Left renal cortex interstitium (tissue), 4 donors: ENCODE measurements at regions not wholly inside any gene's neighbourhood (a gene's known extent, or its start where the extent isn't known, plus 50 kb on each side); places are given as distances from the start of the nearest gene placed in this dataset.

Experiments used
- DNase-seq, 4 donors: peaks; one replicate each; pipeline ENCODE4 v3.0.0-alpha.2; 2013; ENCODE audit warnings: low read depth in 4 of 4, low spot score in 2 of 4, missing footprints in 1 of 4

DNA sequence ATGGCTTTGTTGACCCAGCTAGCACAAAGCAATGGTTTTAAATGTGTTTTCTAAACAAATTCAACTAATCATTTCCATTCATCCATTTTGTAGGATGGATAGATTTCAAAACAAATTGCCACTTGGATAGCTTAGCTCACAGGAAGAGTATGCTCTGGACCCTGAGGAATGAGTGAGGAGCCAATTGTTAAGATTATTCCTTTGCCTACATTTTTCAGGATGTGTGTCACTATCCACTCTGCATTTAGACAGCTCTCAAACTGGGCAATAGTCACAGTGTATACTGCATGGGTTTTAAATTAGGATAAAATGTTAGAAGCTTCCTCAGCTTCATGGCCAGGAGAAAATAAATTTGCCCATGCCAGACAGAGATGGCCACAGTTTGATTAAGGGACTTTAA, 605.6 kb upstream of the TEX47 start:
- DNase-seq: no peak

GRCh38 chr7:89401690-89402089, 606.2 kb upstream of the TEX47 start:
- DNase-seq: no peak

DNA sequence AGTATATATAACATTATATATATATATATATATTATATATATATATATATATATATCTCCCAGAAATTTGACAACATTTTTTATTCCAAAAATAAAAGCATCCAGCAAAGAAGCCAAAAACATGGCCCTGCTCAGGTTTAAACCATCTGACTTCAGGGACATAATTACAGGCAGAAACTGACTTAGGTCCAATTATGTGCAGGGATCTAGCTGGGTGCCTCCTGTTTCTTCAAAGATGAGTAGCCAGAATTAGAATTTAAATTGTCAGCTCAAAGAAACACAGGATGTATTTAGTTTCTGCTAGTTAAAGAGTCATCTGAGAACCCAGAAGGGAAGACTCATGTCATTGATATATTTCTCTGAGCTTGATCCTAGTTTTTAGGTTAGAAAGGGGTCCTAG, 656.4 kb upstream of the TEX47 start:
- no peak for DNase-seq

DNA sequence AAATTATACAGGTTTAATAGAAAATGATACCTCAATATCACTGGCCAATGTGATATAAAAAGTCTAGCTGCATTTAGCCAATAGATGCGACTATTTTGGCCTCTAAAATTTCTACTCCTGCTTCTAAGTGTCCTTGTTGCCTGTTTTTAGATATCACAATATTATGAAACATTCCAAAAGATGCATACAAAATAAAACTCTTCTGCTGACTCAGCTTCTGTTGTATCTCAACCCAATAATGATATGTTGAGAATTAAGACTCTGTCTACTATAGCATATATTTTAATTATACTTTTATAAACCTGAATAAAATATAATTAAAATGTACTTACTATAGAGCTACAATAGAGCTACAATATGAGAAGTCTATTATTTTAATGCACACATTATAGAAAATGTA, 661.0 kb upstream of the TEX47 start:
- no peak for DNase-seq

GRCh38 chr7:89458114-89458513, 662.6 kb upstream of the TEX47 start:
- no peak for DNase-seq

- DNase-seq: no peak
Observed at GRCh38 chr7:89474456-89474855, 678.9 kb upstream of the TEX47 start.

DNA sequence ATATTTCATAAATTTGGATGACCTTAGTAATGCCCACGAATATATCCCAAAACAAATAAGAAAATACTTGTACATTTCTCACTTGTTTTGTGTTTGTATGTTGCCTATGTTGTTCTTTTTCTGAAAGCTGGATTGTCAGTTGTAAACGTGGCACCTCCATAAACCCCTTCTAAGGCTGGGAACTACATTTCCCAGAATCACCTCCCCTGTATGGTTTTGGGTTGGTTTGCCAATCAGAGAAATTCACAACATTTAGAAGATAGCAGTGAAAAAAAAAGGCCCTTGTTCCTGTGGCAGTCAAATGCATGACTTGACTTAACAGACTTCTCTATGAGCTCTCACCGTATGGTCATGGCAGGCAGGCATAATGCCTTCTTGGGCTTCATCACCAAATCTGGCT, 676.3 kb upstream of the STEAP1 start:
- no peak for DNase-seq

DNA sequence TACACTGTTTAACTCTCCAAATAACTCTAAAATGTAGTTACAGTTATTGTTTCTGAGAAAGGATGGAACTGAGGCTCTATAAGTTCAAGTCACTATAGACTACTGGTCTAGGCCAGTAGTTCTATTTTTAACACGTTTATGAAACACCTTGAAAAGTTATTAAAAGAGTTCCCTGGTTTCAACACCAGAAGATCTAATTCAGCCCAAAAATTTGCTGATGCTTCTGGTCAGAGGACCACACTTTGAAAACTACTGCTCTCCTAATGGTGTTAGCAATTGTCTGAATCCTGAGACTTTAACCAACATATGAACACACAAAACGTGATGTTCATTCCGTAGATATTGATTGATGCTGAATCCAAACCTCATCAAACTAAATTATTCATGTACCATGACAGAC, 658.6 kb upstream of the STEAP1 start:
- DNase-seq: no peak

- DNase-seq: no peak
Observed at GRCh38 chr7:89500084-89500483, 654.2 kb upstream of the STEAP1 start.

- DNase-seq: no peak
Observed at GRCh38 chr7:89503281-89503680, 651.0 kb upstream of the STEAP1 start.

DNA sequence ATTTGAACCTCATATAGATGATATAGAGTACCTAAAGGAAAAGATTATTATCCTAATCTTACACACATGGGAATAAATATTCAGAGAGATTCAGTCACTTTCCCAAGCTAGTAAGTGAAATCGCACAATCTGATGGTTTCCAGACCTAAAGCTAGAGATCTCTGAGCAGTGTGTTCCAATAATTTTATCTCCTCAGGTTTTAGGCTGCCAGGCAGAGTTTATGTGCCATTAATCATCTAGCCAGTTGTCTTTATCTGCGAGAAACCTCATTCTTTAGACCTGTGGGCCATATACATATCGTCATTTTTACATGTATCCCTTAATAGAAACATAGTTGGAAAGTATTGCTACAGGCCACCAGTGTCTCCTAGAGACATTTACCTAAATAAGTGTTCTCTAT, 647.2 kb upstream of the STEAP1 start:
- no peak for DNase-seq

- DNase-seq: no peak
Observed at GRCh38 chr7:89511900-89512299, 642.4 kb upstream of the STEAP1 start.

- no peak for DNase-seq
Observed at GRCh38 chr7:89514970-89515369, 639.3 kb upstream of the STEAP1 start.

GRCh38 chr7:89517815-89518214, 636.5 kb upstream of the STEAP1 start:
- no peak for DNase-seq

- no peak for DNase-seq
Observed at GRCh38 chr7:89549768-89550167, 604.5 kb upstream of the STEAP1 start.

DNA sequence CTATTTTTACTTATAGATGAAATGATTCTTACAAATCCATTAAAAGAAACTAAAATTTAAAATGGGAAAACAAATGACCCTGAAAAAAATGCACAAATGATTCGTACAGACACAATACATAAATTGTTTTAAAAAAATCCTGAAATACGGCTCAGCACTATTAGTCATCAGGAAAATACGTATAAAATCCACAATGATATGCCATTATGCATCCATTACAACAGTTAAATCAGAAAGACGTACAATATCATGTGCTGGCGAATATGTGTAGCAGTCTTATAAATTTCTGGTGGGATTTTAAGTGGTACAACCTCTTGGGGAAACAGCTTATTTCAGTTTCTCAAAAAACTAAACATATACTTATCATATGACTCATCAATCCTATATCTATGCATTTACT, 600.1 kb upstream of the STEAP1 start:
- no peak for DNase-seq

DNA sequence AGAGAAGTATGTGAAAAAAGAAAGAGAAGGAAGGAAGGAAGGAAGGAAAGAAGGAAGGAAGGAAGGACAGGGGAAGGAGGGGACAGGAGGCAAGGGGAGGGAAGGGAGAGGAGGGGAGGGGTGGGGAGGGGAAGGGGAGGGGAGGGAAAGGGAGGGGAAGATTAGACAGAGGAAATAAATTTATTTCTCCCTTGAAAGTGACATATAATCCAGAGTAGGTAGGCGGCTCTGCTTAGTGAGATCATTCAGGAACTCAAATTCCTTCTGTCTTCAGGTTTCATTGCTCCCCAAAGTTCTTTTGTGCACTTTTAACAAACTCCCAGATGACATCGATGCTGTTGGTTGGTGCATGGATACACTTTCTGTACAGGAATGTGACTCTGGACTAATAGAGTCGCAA, 594.7 kb upstream of the STEAP1 start:
- no peak for DNase-seq

DNA sequence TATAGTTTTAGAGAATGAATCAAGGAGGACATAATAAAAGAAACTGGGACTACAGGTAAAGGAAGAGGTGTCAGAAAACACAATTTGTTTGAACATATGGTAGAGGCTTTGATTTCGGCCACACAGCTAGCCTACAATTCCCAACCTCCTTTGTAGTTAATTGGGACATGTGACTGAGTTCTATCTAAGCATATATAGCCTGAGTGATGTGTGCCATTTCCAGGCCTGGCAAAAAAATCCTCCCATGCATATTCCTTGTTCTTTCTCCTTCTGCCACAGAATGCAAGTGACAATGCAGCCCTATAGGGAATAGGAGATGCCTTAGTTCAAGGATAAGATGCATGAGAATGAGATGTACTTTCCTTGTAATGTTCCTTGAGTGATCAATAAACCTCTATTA, 590.7 kb upstream of the STEAP1 start:
- DNase-seq: no peak

DNA sequence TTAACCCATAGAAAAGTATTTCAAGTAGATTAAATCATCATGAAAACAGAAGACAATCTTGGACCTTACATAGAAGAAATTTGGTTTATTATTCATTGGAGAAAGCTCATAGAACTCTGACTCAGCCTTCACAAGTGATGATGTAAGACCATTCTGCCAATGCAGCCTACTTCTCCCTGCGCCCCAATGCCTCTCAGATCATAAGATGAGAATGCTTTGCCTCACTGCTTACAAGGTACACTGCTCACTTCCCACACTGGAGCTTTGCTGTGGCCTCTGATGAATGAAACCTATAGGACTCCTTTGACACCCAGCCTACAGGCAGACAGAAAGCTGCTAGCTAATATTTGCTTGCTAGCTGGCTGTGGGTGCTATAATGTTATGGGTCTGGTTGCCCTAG, 569.4 kb upstream of the STEAP1 start:
- no peak for DNase-seq

DNA sequence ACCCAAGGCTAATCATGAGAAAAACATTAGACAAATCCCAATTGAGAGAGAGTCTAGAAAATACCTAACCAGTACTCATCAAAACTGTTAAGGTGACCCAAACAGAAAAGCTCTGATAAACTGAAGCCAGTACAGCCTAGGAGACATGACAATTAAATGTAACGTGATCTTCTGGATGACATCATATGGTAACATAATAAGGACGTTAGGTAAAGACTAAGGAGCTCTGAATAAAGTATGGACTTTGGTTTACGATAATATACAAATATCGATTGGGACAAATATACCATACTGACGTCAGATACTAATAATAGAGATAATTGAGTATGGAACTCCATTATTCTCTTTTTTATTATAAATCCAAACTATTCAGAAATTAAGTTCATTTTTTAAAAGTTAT, 561.1 kb upstream of the STEAP1 start:
- DNase-seq: no peak

GRCh38 chr7:89602984-89603383, 551.3 kb upstream of the STEAP1 start:
- no peak for DNase-seq

GRCh38 chr7:89605362-89605761, 548.9 kb upstream of the STEAP1 start:
- no peak for DNase-seq

- no peak for DNase-seq
Observed at GRCh38 chr7:89606511-89606910, 547.8 kb upstream of the STEAP1 start.

- no peak for DNase-seq
Observed at GRCh38 chr7:89607792-89608191, 546.5 kb upstream of the STEAP1 start.
